Heart right ventricle (tissue), 16 donors: ENCODE measurements at regions not wholly inside any gene's neighbourhood (a gene's known extent, or its start where the extent isn't known, plus 50 kb on each side); places are given as distances from the start of the nearest gene placed in this dataset.

Experiments
- ATAC-seq, 8 donors: fragments of 200-7000 bp; cut with Tn5 transposase; one replicate each; pipeline ENCODE4 v1.9.1; 2020; ENCODE audit warnings: mild to moderate bottlenecking in 8 of 8, moderate library complexity in 8 of 8, moderate number of reproducible peaks in 1 of 8
- DNase-seq, 2 donors: peaks; one replicate each; pipeline ENCODE4 v3.0.0-alpha.2; 2020
- H3K27ac ChIP-seq, 10 donors: fragments of 200-600 bp; sonication (generic) in 2 of 10; one replicate each; pipeline versions ENCODE4 v1.5.0 to v1.8.0; 2020 to 2022; ENCODE audit warnings: mild to moderate bottlenecking in 3 of 10
- H3K27me3 ChIP-seq, 7 donors: fragments of 200-600 bp; one replicate each; pipeline ENCODE4 v1.8.0; 2021 to 2022; ENCODE audit warnings: mild to moderate bottlenecking in 2 of 7
- H3K36me3 ChIP-seq, 9 donors: fragments of 200-600 bp; sonication (generic) in 1 of 9; one replicate each; pipeline versions ENCODE4 v1.5.0 to v1.8.0; 2020 to 2022; ENCODE audit warnings: mild to moderate bottlenecking in 2 of 9
- H3K4me1 ChIP-seq, 9 donors: fragments of 200-600 bp; sonication (generic) in 1 of 9; one replicate each; pipeline versions ENCODE4 v1.5.0 to v1.8.0; 2020 to 2022; ENCODE audit warnings: mild to moderate bottlenecking in 4 of 9
- H3K4me3 ChIP-seq, 10 donors: fragments of 200-600 bp; sonication (generic) in 2 of 10; one replicate each; pipeline versions ENCODE4 v1.5.0 to v1.8.0; 2020 to 2022; ENCODE audit warnings: mild to moderate bottlenecking in 7 of 10, moderate library complexity in 2 of 10
- H3K9me3 ChIP-seq, 11 donors: fragments of 200-600 bp in 10 of 11; sonication (generic) in 2 of 11; one replicate each; pipeline versions ENCODE4 v1.5.0 to v1.8.0; 2013 to 2022; ENCODE audit warnings: mild to moderate bottlenecking in 2 of 11, control low read depth in 1 of 11, moderate library complexity in 1 of 11
- WGBS, 2 donors: extraction: QIAGEN DNeasy Blood & Tissue Kit; methylation state at CpG; one replicate each; pipeline ENCODE4 v1.1.7; 2013; ENCODE audit warnings: inconsistent platforms in 1 of 2; 5-methylcytosine and 5-hydroxymethylcytosine counted together
- intact Hi-C, 10 donors: fragments of 100-400 bp; cut with DNase I; formaldehyde crosslinking; loops; one replicate each; pipeline versions ENCODE4 v1.11.1 to v1.14.2; 2022
- TF ChIP-seq, protein P1 (sequence below), 9 donors: fragments of 200-600 bp; sonication (generic) in 2 of 9; IDR thresholded peaks; one replicate each; pipeline versions ENCODE4 v1.5.0 to v1.8.0; 2021 to 2022; ENCODE audit warnings: antibody characterized with exemption in 9 of 9, mild to moderate bottlenecking in 5 of 9, moderate library complexity in 1 of 9
- donor health status: Arrhythmogenic right ventricular cardiomyopathy.
- donor health status: ischemic (EF 13 %, LVEDD 7.1; RV severe dilation, severe dysfunction).
- donor health status: healthy with polysubstance abuse.
- donor health status: DM: no; HTN: yes; CAD: no.
- donor health status: DM: no; HTN: no; CAD: no.
- donor health status: ischemic (EF 25% LVEDD 6.9; RV normal size, moderate dysfunction).
- donor health status: ischemic (EF 25% LVEDD 5.7; RV mildly dilated, moderate dysfunction).
- donor health status: healthy.
- donor health status: DM: yes; HTN: yes; CAD: no.
- donor health status: Ischemic cardiomyopathy.
- donor health status: ischemic (EF 35%, LVEDD 5.7; RV mildly dilated, moderate dysfunction).
- donor health status: nonischemic (EF 11% LVEDD 7.7; RV severe dilation, severe dysfunction).
- donor health status: DM: yes; HTN: yes; CAD: no.
- donor health status: PGD.
- donor health status: ischemic (EF 29% LVEDD 5.4; RV normal size, mild dysfunction).
- donor health status: nonischemic (EF 23%, LVEDD 6.1; RV moderate dilation, normal function).

DNA sequence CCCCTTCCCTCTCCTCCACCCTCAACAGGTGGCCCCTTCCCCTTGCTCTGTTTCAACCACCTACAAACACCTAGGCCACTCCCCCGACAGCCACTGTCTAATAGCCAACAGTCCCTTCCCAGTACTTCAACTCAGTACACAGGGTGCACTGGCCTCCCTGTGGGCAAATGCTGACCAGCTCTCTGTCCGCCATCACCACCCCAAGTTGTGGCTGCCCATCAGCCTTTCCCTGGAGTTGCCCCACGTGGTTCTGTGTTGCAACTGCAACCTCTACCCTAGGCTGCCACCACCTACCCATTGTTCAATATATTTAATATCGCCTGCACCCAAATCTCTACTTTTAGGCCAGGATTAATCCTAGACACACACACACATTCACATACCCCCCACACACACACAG is 173.5 kb downstream of the MREG start:
- 89 to 91% methylated on average over 4 of the region's 4 CpGs for WGBS, 2 donors
- Histone ChIP-seq H3K4me1 (peaks cover 0 to 36% (median 0%) of the 10 kb centered on the region in 9 donors), H3K36me3 (no peaks in the 10 kb centered on the region), H3K4me3 (no peak overlapping the region), H3K27me3 (no peaks in the 10 kb centered on the region), H3K27ac (peak overlapping the region in 7 of 10 donors; percentile 6 to 65 (median 36)), H3K9me3 (no peaks in the 10 kb centered on the region)
- intact Hi-C loops, result loop anchor here in 5 of 10 donors (10.0 kb wide), 3 partner anchors 375 to 405 kb away; partner anchors contain the start of gene FN1 (in 2 of the 5)
- TF ChIP-seq, protein P1, sequence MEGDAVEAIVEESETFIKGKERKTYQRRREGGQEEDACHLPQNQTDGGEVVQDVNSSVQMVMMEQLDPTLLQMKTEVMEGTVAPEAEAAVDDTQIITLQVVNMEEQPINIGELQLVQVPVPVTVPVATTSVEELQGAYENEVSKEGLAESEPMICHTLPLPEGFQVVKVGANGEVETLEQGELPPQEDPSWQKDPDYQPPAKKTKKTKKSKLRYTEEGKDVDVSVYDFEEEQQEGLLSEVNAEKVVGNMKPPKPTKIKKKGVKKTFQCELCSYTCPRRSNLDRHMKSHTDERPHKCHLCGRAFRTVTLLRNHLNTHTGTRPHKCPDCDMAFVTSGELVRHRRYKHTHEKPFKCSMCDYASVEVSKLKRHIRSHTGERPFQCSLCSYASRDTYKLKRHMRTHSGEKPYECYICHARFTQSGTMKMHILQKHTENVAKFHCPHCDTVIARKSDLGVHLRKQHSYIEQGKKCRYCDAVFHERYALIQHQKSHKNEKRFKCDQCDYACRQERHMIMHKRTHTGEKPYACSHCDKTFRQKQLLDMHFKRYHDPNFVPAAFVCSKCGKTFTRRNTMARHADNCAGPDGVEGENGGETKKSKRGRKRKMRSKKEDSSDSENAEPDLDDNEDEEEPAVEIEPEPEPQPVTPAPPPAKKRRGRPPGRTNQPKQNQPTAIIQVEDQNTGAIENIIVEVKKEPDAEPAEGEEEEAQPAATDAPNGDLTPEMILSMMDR (IDR thresholded peaks at IDR 0.05), result no peak
- DNase-seq (no peak), ATAC-seq (peak in 1 of 8 donors; percentile 31)

DNA sequence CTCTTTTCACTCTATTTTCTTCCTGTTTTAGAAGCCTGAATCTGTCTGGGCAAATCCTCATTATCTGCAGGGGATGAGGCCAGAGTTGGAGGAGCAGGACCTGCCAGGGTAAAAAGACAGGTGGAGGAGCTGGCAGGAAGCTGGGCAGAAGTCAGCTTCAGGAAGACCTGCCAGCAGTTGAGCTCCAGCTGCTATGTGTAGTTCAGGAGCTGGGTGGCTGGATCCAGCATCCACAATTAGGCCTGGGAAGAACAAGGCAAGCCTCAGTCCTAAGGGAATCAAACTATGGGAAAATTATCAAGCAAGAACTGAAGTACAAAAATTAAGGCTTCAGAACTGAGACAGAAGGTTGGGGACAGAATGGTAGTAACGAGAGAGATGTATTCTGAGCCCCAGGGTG is 174.0 kb downstream of the MREG start:
- peak in 4 of 8 donors; percentile 25 to 70 (median 32) for ATAC-seq
- 56 to 69% methylated on average over 1 of the region's 1 CpG for WGBS, 2 donors
- Histone ChIP-seq H3K27me3 (no peaks in the 10 kb centered on the region), H3K36me3 (no peaks in the 10 kb centered on the region), H3K27ac (peak overlapping the region in 6 of 10 donors; percentile 6 to 65 (median 42)), H3K4me1 (peaks cover 0 to 41% (median 0%) of the 10 kb centered on the region in 9 donors), H3K9me3 (no peaks in the 10 kb centered on the region), H3K4me3 (no peak overlapping the region)
- TF ChIP-seq, protein P1 (IDR thresholded peaks at IDR 0.05), result no peak
- intact Hi-C loops, result loop anchor here in 5 of 10 donors (10.0 kb wide), 3 partner anchors 375 to 405 kb away; partner anchors contain the start of gene FN1 (in 1 of the 5)
- DNase-seq, result no peak

DNA sequence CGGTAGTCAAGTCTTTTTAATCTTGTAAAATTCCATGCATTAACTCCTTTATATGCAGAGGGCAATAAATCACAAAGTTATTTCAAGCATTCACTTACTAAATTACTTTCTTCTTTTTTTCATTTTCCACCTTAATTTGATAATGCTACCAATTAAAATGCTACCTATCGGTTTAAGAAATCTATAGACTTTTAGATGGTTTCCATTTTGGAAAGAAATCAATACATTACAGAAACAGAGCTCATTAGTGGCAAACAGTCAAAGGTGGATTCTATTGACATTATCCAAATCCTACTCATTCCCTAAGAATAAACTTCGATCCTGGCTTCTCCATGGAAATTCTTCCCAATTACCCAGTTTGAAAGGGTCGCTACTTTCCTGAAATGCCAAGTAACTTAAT is 176.5 kb downstream of the MREG start:
- no peak for ATAC-seq
- Histone ChIP-seq H3K36me3 (no peaks in the 10 kb centered on the region), H3K4me1 (peaks cover 0 to 57% (median 11%) of the 10 kb centered on the region in 9 donors), H3K27me3 (no peaks in the 10 kb centered on the region), H3K9me3 (no peaks in the 10 kb centered on the region), H3K4me3 (no peak overlapping the region), H3K27ac (no peak overlapping the region)
- TF ChIP-seq, protein P1 (IDR thresholded peaks at IDR 0.05), result no peak
- intact Hi-C loops, result loop anchor here in 5 of 10 donors (10.0 kb wide), 3 partner anchors 372 to 402 kb away; partner anchors contain the start of gene FN1 (in 1 of the 5)
- no peak for DNase-seq
- WGBS, 2 donors, result 91 to 92% methylated on average over 4 of the region's 4 CpGs

DNA sequence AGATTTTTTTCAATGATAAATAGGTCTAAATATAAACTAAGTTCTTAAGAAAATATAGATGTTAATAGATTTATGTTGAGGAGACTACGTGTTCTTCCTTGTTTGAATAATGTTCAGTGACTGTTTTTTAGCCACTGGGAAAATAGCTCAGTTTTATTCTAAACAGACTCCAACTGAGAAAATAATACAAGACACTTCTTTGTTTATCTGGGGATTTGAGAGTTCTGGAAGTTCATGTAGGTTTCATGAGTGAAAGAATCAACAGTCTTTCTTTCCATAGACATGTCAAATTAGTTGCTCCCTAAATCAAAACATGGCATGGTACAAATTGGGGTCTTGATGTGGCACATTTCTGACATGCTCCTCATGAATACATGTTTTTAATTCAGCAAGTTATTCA is 177.7 kb downstream of the MREG start:
- H3K4me3 ChIP-seq, result no peak overlapping the region
- DNase-seq (no peak), ATAC-seq (no peak)
- no peaks in the 10 kb centered on the region for H3K9me3 ChIP-seq
- no peaks in the 10 kb centered on the region for H3K36me3 ChIP-seq
- peaks cover 0 to 58% (median 15%) of the 10 kb centered on the region in 9 donors for H3K4me1 ChIP-seq
- no peaks in the 10 kb centered on the region for H3K27me3 ChIP-seq
- peak overlapping the region in 2 of 10 donors; percentile 18 to 34 for H3K27ac ChIP-seq
- intact Hi-C loops, result loop anchor here in 5 of 10 donors (10.0 kb wide), 3 partner anchors 371 to 401 kb away; partner anchors contain the start of gene FN1 (in 1 of the 5)
- 66 to 69% methylated on average over 1 of the region's 1 CpG for WGBS, 2 donors
- TF ChIP-seq, protein P1 (IDR thresholded peaks at IDR 0.05), result no peak
